PC-9 (cell line): ENCODE measurements at regions not wholly inside any gene's neighbourhood (a gene's known extent, or its start where the extent isn't known, plus 50 kb on each side); places are given as distances from the start of the nearest gene placed in this dataset.

Source experiments
- BruUV-seq: library from RNA; stranded (reverse); fragments of 400-500 nt; replicated peaks from 2 replicates; lab custom pipeline; 2021; lab: Mats Ljungman, UMichigan
- CTCF ChIA-PET: fragments of 300-600 bp; sonication (Branson Sonifier 250); formaldehyde crosslinking; loops from one replicate; lab custom pipeline; 2022; ENCODE audit warnings: antibody characterized with exemption; lab: Charles Lee
- POLR2A ChIA-PET: fragments of 300-600 bp; sonication (Branson Sonifier 250); formaldehyde crosslinking; loops from one replicate; lab custom pipeline; 2022; ENCODE audit warnings: antibody characterized with exemption; ENCODE audit not compliant: unreplicated experiment; lab: Charles Lee
- DNase-seq, 2 experiments: peaks; one replicate each; pipeline versions ENCODE4 v3.0.0 to v3.0.0-alpha.2; 2015 to 2022; ENCODE audit warnings: mixed read lengths in 1 of 2
- H2AFZ ChIP-seq: fragments of 200-600 bp; sonication (generic); 2 replicates; pipeline ENCODE4 v1.8.1; 2017; ENCODE audit warnings: antibody characterized with exemption
- H3F3A ChIP-seq: fragments of 200-600 bp; sonication (generic); 2 replicates; pipeline ENCODE4 v1.8.1; 2017; ENCODE audit warnings: antibody characterized with exemption, mild to moderate bottlenecking, low read depth; ENCODE audit not compliant: insufficient read depth
- H3K27ac ChIP-seq: fragments of 200-600 bp; sonication (generic); 2 replicates; pipeline ENCODE4 v1.6.1; 2016; ENCODE audit warnings: mixed run types
- H3K27me3 ChIP-seq: fragments of 200-600 bp; sonication (generic); 2 replicates; pipeline ENCODE4 v1.6.1; 2016; ENCODE audit warnings: low read depth, mixed run types; ENCODE audit not compliant: insufficient read depth
- H3K36me3 ChIP-seq: fragments of 200-600 bp; sonication (generic); 2 replicates; pipeline ENCODE4 v1.6.1; 2016; ENCODE audit warnings: low read depth, mixed run types
- H3K4me1 ChIP-seq: fragments of 200-600 bp; sonication (generic); replicated peaks from 2 replicates; pipeline ENCODE4 v1.6.1; 2016; ENCODE audit warnings: mixed run types; ENCODE audit not compliant: insufficient read depth
- H3K4me2 ChIP-seq: fragments of 200-600 bp; sonication (generic); 2 replicates; pipeline ENCODE4 v1.6.1; 2017; ENCODE audit warnings: mixed run types
- H3K4me3 ChIP-seq: fragments of 200-600 bp; sonication (generic); 2 replicates; pipeline ENCODE4 v1.6.1; 2016; ENCODE audit warnings: mixed run types
- H3K79me2 ChIP-seq: fragments of 200-600 bp; sonication (generic); 2 replicates; pipeline ENCODE4 v1.6.1; 2017; ENCODE audit warnings: low read depth, mixed run types
- H3K9me2 ChIP-seq: fragments of 200-600 bp; sonication (generic); 2 replicates; pipeline ENCODE4 v1.8.1; 2017; ENCODE audit warnings: mild to moderate bottlenecking; ENCODE audit not compliant: insufficient read depth
- H3K9me3 ChIP-seq: fragments of 200-600 bp; sonication (generic); 2 replicates; pipeline ENCODE4 v1.8.1; 2016; ENCODE audit warnings: low read depth; ENCODE audit not compliant: insufficient read depth
- H4K20me1 ChIP-seq: fragments of 200-600 bp; sonication (generic); 2 replicates; pipeline ENCODE4 v1.8.1; 2017; ENCODE audit not compliant: insufficient read depth
- EZH2 ChIP-seq: fragments of 200-600 bp; sonication (generic); IDR thresholded peaks from 2 replicates; pipeline ENCODE4 v1.8.0; 2017; ENCODE audit warnings: antibody characterized with exemption, low read depth
- intact Hi-C: fragments of 100-400 bp; cut with micrococcal nuclease; formaldehyde crosslinking; loops from one replicate; pipeline ENCODE4 v1.10.0; 2022; ENCODE audit not compliant: unreplicated experiment
- TF ChIP-seq, protein P1 (sequence below): fragments of 200-600 bp; sonication (generic); conservative IDR thresholded peaks from 2 replicates; pipeline ENCODE4 v1.6.1; 2017; ENCODE audit warnings: mixed run types, antibody characterized with exemption, mild to moderate bottlenecking, moderate library complexity

DNA sequence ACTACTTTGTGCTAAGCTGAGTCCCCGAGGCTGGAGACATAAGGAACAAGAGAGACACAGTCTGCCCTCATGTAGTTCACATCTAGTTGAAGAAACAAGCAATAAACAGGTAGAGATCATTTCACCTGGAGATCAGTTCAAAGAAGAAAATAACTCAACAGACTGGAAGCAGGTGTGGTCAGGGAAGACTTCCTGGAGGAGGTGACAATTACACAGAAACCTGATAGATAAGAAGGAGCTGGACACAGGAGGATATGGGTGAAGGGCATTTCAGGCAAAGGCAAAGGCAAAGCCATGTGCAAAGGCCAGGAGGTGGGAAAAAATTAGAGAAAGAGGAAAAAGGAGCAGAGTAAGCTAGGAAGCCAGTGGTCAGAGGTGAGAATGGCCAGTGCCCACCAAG is 115.6 kb downstream of the MN1 start:
- Histone ChIP-seq H3K4me3 (no peak overlapping the region), H3K79me2 (no peaks in the 10 kb centered on the region), H3K9me3 (no peaks in the 10 kb centered on the region; the same call in 1 of the 2 replicates), H3K4me2 (peak overlapping the region; percentile 29; the same call in 1 of the 2 replicates), H4K20me1 (no peaks in the 10 kb centered on the region), H3K27me3 (no peaks in the 10 kb centered on the region), H3K4me1 (peaks cover 19% of the 10 kb centered on the region), H3K27ac (peak overlapping the region; percentile 13; the same call in 1 of the 2 replicates), H3F3A (peaks cover 6% of the 10 kb centered on the region; the same call in 1 of the 2 replicates), H3K9me2 (no peaks in the 10 kb centered on the region), H3K36me3 (no peaks in the 10 kb centered on the region), H2AFZ (no peak overlapping the region)
- DNase-seq: no peak
- ChIA-PET POLR2A (interaction anchor here (0.7 kb wide), 1 partner anchor 1703 kb away, joined by 6 read pairs; the partner anchor contains the start of gene AP1B1), CTCF (no interaction called here)
- no TSS peak for BruUV-seq
- intact Hi-C loops: no loop called here
- TF ChIP-seq, protein P1, sequence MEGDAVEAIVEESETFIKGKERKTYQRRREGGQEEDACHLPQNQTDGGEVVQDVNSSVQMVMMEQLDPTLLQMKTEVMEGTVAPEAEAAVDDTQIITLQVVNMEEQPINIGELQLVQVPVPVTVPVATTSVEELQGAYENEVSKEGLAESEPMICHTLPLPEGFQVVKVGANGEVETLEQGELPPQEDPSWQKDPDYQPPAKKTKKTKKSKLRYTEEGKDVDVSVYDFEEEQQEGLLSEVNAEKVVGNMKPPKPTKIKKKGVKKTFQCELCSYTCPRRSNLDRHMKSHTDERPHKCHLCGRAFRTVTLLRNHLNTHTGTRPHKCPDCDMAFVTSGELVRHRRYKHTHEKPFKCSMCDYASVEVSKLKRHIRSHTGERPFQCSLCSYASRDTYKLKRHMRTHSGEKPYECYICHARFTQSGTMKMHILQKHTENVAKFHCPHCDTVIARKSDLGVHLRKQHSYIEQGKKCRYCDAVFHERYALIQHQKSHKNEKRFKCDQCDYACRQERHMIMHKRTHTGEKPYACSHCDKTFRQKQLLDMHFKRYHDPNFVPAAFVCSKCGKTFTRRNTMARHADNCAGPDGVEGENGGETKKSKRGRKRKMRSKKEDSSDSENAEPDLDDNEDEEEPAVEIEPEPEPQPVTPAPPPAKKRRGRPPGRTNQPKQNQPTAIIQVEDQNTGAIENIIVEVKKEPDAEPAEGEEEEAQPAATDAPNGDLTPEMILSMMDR: no peak
- no peak for TF ChIP-seq EZH2

DNA sequence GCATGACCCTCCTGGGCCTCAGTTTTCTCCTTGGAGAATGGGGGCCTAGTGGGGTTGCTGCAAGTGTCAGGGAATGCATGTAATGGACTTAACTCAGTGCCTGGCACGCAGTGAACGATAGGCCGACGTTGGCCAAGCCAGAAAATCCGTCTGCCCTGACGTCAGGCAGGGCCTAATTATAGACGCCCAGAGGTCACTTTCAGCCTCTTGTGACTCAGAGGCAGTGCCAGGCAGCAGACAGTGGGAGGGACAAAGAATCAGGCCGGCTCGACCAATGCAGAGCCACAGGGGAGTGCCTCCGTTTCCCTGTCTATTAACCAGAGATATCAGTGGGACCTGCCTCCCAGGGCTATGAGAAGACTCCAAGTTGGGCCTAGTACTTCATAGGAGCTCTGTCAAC is 115.0 kb downstream of the MN1 start:
- ChIA-PET POLR2A (interaction anchor here (0.7 kb wide), 1 partner anchor 1702 kb away, joined by 6 read pairs; the partner anchor contains the start of gene AP1B1), CTCF (no interaction called here)
- no peaks in the 10 kb centered on the region for H3K79me2 ChIP-seq
- H3K9me2 ChIP-seq: no peaks in the 10 kb centered on the region
- no TSS peak for BruUV-seq
- H3K9me3 ChIP-seq: no peaks in the 10 kb centered on the region; the same call in 1 of the 2 replicates
- H3K4me2 ChIP-seq: peak overlapping the region; percentile 29; the same call in 1 of the 2 replicates
- H3K36me3 ChIP-seq: no peaks in the 10 kb centered on the region
- H3K27me3 ChIP-seq: no peaks in the 10 kb centered on the region
- peaks cover 6% of the 10 kb centered on the region; the same call in 1 of the 2 replicates for H3F3A ChIP-seq
- peaks cover 20% of the 10 kb centered on the region for H3K4me1 ChIP-seq
- H3K4me3 ChIP-seq: no peak overlapping the region
- TF ChIP-seq, protein P1: no peak
- no peak for TF ChIP-seq EZH2
- no peak overlapping the region; the same call in 1 of the 2 replicates for H2AFZ ChIP-seq
- no peaks in the 10 kb centered on the region for H4K20me1 ChIP-seq
- H3K27ac ChIP-seq: peak overlapping the region; percentile 13; the same call in 1 of the 2 replicates
- DNase-seq: peak; percentile 51 to 79
- intact Hi-C loops: no loop called here

DNA sequence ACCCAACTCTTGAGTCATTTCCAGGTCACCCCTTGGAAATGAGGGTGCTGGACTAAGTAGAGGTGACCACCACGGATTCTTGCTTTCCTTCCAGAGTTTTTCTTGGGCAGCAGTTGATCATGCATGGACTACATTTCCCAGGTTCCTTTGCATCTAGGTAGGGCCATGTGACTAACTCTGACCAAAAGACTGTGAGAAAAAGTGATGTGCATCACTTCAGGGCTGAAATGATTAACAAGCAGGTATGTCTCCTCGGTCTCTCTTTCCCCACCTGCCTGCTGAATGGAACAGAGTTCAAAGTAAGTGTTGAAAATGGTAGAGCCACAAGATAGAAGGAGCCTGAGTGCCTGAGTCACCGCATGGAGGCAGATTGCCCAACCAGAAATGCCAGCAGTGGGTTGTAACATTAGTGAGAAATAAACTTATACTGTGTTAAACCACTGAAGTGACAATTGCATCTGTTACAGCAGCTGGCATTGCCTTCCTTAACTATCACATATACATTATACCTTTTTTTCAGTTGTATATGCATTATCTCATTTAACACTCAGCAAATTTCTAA is 113.5 kb downstream of the MN1 start:
- CTCF ChIA-PET: no interaction called here
- peaks cover 6% of the 10 kb centered on the region; the same call in 1 of the 2 replicates for H3F3A ChIP-seq
- H2AFZ ChIP-seq: no peak overlapping the region
- H3K4me2 ChIP-seq: no peak overlapping the region
- H3K36me3 ChIP-seq: no peaks in the 10 kb centered on the region
- no peak overlapping the region for H3K4me3 ChIP-seq
- intact Hi-C loops: no loop called here
- POLR2A ChIA-PET: no interaction called here
- no peaks in the 10 kb centered on the region for H3K27me3 ChIP-seq
- TF ChIP-seq EZH2: no peak
- TF ChIP-seq, protein P1: no peak
- H3K4me1 ChIP-seq: peaks cover 20% of the 10 kb centered on the region
- DNase-seq: peak in 1 of 2 experiments; percentile 68
- no peaks in the 10 kb centered on the region for H4K20me1 ChIP-seq
- no TSS peak for BruUV-seq
- no peaks in the 10 kb centered on the region for H3K9me2 ChIP-seq
- no peak overlapping the region; the same call in 1 of the 2 replicates for H3K27ac ChIP-seq
- no peaks in the 10 kb centered on the region for H3K79me2 ChIP-seq
- no peaks in the 10 kb centered on the region; the same call in 1 of the 2 replicates for H3K9me3 ChIP-seq
